ENCODE measurements at regions not wholly inside any gene's neighbourhood (a gene's known extent, or its start where the extent isn't known, plus 50 kb on each side); places are given as distances from the start of the nearest gene placed in this dataset.

GRCh38 chr4:147408189-147408588 lies 72.7 kb upstream of the EDNRA start:
- TF ChIP-seq, protein P1, sequence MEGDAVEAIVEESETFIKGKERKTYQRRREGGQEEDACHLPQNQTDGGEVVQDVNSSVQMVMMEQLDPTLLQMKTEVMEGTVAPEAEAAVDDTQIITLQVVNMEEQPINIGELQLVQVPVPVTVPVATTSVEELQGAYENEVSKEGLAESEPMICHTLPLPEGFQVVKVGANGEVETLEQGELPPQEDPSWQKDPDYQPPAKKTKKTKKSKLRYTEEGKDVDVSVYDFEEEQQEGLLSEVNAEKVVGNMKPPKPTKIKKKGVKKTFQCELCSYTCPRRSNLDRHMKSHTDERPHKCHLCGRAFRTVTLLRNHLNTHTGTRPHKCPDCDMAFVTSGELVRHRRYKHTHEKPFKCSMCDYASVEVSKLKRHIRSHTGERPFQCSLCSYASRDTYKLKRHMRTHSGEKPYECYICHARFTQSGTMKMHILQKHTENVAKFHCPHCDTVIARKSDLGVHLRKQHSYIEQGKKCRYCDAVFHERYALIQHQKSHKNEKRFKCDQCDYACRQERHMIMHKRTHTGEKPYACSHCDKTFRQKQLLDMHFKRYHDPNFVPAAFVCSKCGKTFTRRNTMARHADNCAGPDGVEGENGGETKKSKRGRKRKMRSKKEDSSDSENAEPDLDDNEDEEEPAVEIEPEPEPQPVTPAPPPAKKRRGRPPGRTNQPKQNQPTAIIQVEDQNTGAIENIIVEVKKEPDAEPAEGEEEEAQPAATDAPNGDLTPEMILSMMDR (IDR thresholded peaks at IDR 0.05) = no peak
- no peak for TF ChIP-seq POLR2A (IDR thresholded peaks at IDR 0.05)
